HG03439 (cell line): ENCODE measurements at regions not wholly inside any gene's neighbourhood (a gene's known extent, or its start where the extent isn't known, plus 50 kb on each side); places are given as distances from the start of the nearest gene placed in this dataset.
"Not testable (repeated sequence)": the region's sequence is repeated elsewhere in the genome, so short reads cannot be mapped to it uniquely, and the experiment has no call there.

Experiments
- ATAC-seq: cut with Tn5 transposase; IDR thresholded peaks from one replicate; pipeline ENCODE4 v1.9.1; 2021; ENCODE audit warnings: mild to moderate bottlenecking, moderate library complexity; ENCODE audit not compliant: unreplicated experiment

DNA sequence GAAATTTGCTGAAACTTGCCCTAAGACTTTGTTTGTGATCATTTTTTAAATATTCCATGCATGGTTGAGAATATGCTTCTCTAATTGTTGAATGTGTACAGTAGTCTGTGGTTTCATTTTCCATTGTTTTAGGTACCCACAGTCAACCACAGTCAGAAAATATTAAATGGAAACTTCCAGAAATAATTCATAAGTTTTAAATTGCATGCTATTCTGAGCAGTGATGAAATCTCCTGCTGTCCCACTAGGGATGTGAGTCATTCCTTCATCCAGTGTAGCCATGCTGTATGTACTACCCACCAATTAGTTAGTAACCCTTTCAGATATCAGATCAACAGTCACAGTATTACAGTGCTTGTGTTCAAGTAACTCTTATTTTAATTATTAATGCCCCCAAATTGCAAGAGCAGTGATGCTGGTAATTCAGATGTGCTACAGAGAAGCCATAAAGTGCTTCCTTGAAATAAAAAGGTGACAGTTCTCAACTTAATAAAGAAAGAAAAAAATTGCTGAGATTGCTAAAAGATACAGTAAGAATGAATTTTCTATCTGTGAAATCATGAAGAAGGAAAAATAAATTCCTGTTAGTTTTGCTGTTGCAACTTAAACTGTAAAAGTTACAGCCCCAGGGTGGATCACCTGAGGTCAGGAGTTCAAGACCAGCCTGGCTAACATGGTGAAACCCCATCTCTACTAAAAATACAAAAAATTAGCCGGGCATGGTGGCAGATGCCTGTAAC is 79.9 kb upstream of the FBXL17 start:
- no peak for ATAC-seq

- no peak for ATAC-seq
Measured at GRCh38 chr5:108459769-108460168, 77.9 kb upstream of the FBXL17 start.

DNA sequence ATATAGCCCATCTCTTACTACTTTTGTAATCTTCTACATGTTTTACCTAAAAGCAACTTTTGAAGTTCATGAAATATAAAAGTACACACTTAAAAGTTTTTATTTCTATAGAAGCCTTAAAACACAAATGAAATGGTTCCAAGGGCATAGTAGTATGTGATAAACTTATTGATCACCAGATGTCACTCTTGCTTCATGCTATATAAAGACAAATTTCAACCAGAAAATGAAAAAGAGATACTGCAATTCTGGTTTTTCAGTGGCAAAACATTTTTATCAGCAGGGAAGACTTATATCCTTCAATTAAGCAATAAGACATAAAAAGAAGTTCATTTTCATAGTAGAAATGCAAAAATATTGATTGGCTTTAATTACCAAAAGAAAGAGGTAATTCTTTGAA is 69.4 kb upstream of the FBXL17 start:
- ATAC-seq, result no peak

- not testable (repeated sequence) for ATAC-seq
Measured at GRCh38 chr5:108444130-108444529, 62.2 kb upstream of the FBXL17 start.

- not testable (repeated sequence) for ATAC-seq
Measured at GRCh38 chr5:108442063-108442651, 60.3 kb upstream of the FBXL17 start.

GRCh38 chr5:108437425-108437824 is 55.5 kb upstream of the FBXL17 start:
- ATAC-seq, result no peak

DNA sequence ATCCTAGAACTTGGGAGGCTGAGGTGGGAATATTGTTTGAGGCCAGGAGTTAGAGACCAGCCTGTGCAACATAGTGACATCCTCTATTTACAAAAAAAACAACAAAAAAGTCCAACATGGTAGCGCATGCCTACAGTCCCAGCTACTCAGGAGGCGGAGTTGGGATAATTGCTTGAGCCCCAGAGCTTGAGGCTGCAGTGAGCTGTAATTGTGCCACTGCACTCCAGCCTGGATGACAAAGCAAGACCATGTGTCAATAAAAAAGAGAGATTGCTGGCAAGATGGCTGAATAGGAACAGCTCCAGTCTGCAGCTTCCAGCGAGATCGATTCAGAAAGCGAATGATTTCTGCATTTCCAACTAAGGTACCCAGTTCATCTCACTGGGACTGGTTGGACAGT is 54.8 kb upstream of the FBXL17 start:
- no peak for ATAC-seq

DNA sequence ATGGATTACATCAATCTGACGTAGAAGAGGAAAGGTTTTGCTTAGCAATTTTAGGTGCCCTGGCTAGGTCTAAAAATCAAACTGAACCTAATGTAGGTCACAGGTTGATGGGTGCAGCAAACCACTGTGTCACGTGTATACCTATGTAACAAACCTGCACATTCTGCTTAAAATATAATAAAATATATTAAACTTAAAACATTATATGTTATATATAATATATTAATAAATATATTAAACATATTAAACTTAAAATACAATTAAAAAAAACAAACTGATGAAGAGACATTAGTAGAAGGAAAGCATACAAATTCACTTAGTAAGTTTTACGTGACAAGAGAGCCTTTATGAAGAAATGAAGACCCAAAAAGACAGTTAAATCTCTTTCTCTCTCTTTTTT is 51.7 kb upstream of the FBXL17 start:
- no peak for ATAC-seq

DNA sequence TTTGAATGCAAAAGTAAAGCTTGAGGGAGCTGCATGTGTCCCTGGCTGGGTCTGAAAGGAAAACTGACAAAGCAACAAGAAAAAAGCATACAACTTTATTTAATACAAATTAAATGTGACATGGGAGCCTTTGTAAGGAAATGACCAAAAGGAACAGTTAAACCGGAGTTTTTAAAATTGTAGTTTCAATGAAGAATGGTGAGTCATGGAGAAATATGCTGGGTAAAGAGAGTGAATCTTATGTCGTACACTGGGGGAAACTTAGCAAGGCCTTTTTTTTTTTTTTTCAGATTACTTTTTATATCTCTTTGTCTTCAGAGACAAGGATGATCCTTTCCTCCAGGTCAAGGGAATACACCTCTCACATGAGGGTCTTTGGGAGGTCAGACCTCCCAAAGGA is 50.1 kb upstream of the FBXL17 start:
- ATAC-seq, result no peak
